ENCODE measurements at regions not wholly inside any gene's neighbourhood (a gene's known extent, or its start where the extent isn't known, plus 50 kb on each side); places are given as distances from the start of the nearest gene placed in this dataset.

GRCh38 chr21:25244735-25245134 lies 362.5 kb downstream of the MRPL39 start:
- Histone ChIP-seq H4K20me1 (ENCODE audit: insufficient read depth, low read length, poor library complexity, severe bottlenecking) (no peaks in the 10 kb centered on the region), H3K9me2 (replicated peaks; ENCODE audit: low read depth, low read length) (no peaks in the 10 kb centered on the region; the same call in 1 of the 2 replicates), H3K4me3 (ENCODE audit: low read length, poor library complexity, severe bottlenecking) (no peak overlapping the region), H3K4me2 (ENCODE audit: low read depth, low read length, poor library complexity, severe bottlenecking) (no peak overlapping the region), H3F3A (ENCODE audit: low read depth) (no peaks in the 10 kb centered on the region), H3K9ac (ENCODE audit: low read depth, low read length, poor library complexity, severe bottlenecking) (no peak overlapping the region), H2AFZ (ENCODE audit: low read length) (no peak overlapping the region), H3K36me3 (ENCODE audit: insufficient read depth, low read length) (no peaks in the 10 kb centered on the region), H3K79me2 (ENCODE audit: insufficient read depth, low read length) (no peaks in the 10 kb centered on the region), H3K4me1 (ENCODE audit: insufficient read depth, low read length, poor library complexity, severe bottlenecking) (no peaks in the 10 kb centered on the region), H3K27me3 (ENCODE audit: insufficient read depth, low read length, poor library complexity, severe bottlenecking) (no peaks in the 10 kb centered on the region), H3K9me3 (ENCODE audit: insufficient read depth, low read depth, low read length) (no peaks in the 10 kb centered on the region)
- TF ChIP-seq, protein P1, sequence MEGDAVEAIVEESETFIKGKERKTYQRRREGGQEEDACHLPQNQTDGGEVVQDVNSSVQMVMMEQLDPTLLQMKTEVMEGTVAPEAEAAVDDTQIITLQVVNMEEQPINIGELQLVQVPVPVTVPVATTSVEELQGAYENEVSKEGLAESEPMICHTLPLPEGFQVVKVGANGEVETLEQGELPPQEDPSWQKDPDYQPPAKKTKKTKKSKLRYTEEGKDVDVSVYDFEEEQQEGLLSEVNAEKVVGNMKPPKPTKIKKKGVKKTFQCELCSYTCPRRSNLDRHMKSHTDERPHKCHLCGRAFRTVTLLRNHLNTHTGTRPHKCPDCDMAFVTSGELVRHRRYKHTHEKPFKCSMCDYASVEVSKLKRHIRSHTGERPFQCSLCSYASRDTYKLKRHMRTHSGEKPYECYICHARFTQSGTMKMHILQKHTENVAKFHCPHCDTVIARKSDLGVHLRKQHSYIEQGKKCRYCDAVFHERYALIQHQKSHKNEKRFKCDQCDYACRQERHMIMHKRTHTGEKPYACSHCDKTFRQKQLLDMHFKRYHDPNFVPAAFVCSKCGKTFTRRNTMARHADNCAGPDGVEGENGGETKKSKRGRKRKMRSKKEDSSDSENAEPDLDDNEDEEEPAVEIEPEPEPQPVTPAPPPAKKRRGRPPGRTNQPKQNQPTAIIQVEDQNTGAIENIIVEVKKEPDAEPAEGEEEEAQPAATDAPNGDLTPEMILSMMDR (conservative IDR thresholded peaks at IDR 0.05; ENCODE audit: low read length) = no peak
- TF ChIP-seq EZH2phosphoT487 (IDR thresholded peaks at IDR 0.05; ENCODE audit: borderline replicate concordance) = no peak

DNA sequence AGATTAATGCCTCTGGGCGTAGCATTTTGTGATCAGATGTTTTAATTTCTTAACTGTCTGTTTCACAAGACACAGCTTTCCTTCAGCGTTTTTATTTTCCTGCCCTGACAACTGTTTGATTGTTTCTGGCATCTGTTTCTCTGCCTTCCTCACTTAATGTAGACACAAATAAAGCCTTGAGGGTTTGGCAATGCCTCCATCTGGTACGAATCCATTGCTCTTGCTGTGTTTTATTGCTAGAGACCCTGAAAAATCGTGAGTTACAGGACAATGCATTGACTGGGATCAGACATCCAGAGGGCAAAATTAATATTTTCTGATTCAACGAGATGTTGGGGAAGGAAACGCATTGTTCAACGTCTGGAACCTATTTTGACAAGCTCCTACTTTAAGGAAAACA lies 363.5 kb downstream of the MRPL39 start:
- H3K4me3 ChIP-seq (ENCODE audit: low read length, poor library complexity, severe bottlenecking) = no peak overlapping the region
- TF ChIP-seq, protein P1 (conservative IDR thresholded peaks at IDR 0.05; ENCODE audit: low read length) = no peak
- no peak for TF ChIP-seq EZH2phosphoT487 (IDR thresholded peaks at IDR 0.05; ENCODE audit: borderline replicate concordance)
- H3K27me3 ChIP-seq (ENCODE audit: insufficient read depth, low read length, poor library complexity, severe bottlenecking) = no peaks in the 10 kb centered on the region
- no peaks in the 10 kb centered on the region for H4K20me1 ChIP-seq (ENCODE audit: insufficient read depth, low read length, poor library complexity, severe bottlenecking)
- H3K36me3 ChIP-seq (ENCODE audit: insufficient read depth, low read length) = no peaks in the 10 kb centered on the region
- no peaks in the 10 kb centered on the region for H3K4me1 ChIP-seq (ENCODE audit: insufficient read depth, low read length, poor library complexity, severe bottlenecking)
- H2AFZ ChIP-seq (ENCODE audit: low read length) = no peak overlapping the region
- H3K9ac ChIP-seq (ENCODE audit: low read depth, low read length, poor library complexity, severe bottlenecking) = no peak overlapping the region
- H3K9me3 ChIP-seq (ENCODE audit: insufficient read depth, low read depth, low read length) = no peaks in the 10 kb centered on the region
- no peak overlapping the region for H3K4me2 ChIP-seq (ENCODE audit: low read depth, low read length, poor library complexity, severe bottlenecking)
- no peaks in the 10 kb centered on the region for H3F3A ChIP-seq (ENCODE audit: low read depth)
- H3K9me2 ChIP-seq (replicated peaks; ENCODE audit: low read depth, low read length) = no peaks in the 10 kb centered on the region; the same call in 1 of the 2 replicates
- no peaks in the 10 kb centered on the region for H3K79me2 ChIP-seq (ENCODE audit: insufficient read depth, low read length)

DNA sequence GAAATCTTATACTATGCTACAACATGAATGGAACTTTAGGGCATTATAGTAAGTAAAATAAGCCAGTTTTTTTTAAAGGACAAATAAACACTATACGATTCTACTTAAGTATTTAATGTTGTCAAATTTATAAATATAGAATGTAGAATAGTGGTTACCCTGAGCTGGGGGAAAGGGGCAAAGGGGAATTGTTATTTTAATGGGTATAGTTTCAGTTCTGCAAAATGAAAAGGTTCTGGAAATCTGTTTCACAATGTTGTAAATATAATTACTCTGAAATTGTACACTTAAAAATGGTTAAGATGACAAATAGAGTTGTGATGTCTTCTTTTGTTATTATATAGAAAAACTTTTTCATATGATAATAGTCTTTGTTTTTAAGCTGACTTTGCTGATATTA lies 366.3 kb downstream of the MRPL39 start:
- H3K4me2 ChIP-seq (ENCODE audit: low read depth, low read length, poor library complexity, severe bottlenecking) = no peak overlapping the region
- no peak overlapping the region for H2AFZ ChIP-seq (ENCODE audit: low read length)
- H3K79me2 ChIP-seq (ENCODE audit: insufficient read depth, low read length) = no peaks in the 10 kb centered on the region
- no peaks in the 10 kb centered on the region for H3K27me3 ChIP-seq (ENCODE audit: insufficient read depth, low read length, poor library complexity, severe bottlenecking)
- no peaks in the 10 kb centered on the region for H3F3A ChIP-seq (ENCODE audit: low read depth)
- H3K9me2 ChIP-seq (replicated peaks; ENCODE audit: low read depth, low read length) = no peaks in the 10 kb centered on the region; the same call in 1 of the 2 replicates
- no peaks in the 10 kb centered on the region for H4K20me1 ChIP-seq (ENCODE audit: insufficient read depth, low read length, poor library complexity, severe bottlenecking)
- no peaks in the 10 kb centered on the region for H3K4me1 ChIP-seq (ENCODE audit: insufficient read depth, low read length, poor library complexity, severe bottlenecking)
- H3K4me3 ChIP-seq (ENCODE audit: low read length, poor library complexity, severe bottlenecking) = no peak overlapping the region
- H3K9me3 ChIP-seq (ENCODE audit: insufficient read depth, low read depth, low read length) = no peaks in the 10 kb centered on the region
- no peak overlapping the region for H3K9ac ChIP-seq (ENCODE audit: low read depth, low read length, poor library complexity, severe bottlenecking)
- TF ChIP-seq, protein P1 (conservative IDR thresholded peaks at IDR 0.05; ENCODE audit: low read length) = no peak
- no peak for TF ChIP-seq EZH2phosphoT487 (IDR thresholded peaks at IDR 0.05; ENCODE audit: borderline replicate concordance)
- no peaks in the 10 kb centered on the region for H3K36me3 ChIP-seq (ENCODE audit: insufficient read depth, low read length)

All from Loucy (cell line).